A673 (cell line): ENCODE measurements at regions not wholly inside any gene's neighbourhood (a gene's known extent, or its start where the extent isn't known, plus 50 kb on each side); places are given as distances from the start of the nearest gene placed in this dataset.

Source experiments
- EZH2 ChIP-seq: fragments of 200-600 bp; sonication (generic); IDR thresholded peaks from 2 replicates; pipeline ENCODE4 v1.6.1; 2017; ENCODE audit warnings: borderline replicate concordance, low read depth, mild to moderate bottlenecking, mixed read lengths, antibody characterized with exemption, low read length; ENCODE audit not compliant: poor library complexity, severe bottlenecking
- TF ChIP-seq, protein P1 (sequence below): fragments of 300-800, 200-600 bp; sonication (generic); conservative IDR thresholded peaks from 2 replicates; pipeline ENCODE4 v1.5.1; 2017; ENCODE audit warnings: low read depth, mild to moderate bottlenecking, antibody characterized with exemption, low read length, moderate library complexity, mixed read lengths

DNA sequence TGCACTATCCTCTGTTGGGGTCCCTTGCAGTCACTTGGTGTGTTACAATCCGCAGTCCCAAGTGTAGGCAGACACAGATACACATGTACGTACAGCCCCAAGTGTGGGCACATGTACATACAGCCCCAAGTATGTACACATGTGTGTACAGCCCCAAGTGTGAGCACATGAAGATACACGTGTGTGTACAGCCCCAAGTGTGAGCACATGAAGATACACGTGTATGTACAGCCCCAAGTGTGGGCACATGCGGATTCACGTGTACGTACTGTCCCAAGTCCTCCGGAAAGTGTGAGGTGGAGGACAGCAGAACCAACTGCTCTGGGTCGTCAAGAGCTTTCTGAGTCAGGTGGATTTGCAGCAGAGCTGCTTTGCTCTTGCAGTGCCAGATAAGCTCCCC, 440.0 kb downstream of the ZNF516 start:
- TF ChIP-seq, protein P1, sequence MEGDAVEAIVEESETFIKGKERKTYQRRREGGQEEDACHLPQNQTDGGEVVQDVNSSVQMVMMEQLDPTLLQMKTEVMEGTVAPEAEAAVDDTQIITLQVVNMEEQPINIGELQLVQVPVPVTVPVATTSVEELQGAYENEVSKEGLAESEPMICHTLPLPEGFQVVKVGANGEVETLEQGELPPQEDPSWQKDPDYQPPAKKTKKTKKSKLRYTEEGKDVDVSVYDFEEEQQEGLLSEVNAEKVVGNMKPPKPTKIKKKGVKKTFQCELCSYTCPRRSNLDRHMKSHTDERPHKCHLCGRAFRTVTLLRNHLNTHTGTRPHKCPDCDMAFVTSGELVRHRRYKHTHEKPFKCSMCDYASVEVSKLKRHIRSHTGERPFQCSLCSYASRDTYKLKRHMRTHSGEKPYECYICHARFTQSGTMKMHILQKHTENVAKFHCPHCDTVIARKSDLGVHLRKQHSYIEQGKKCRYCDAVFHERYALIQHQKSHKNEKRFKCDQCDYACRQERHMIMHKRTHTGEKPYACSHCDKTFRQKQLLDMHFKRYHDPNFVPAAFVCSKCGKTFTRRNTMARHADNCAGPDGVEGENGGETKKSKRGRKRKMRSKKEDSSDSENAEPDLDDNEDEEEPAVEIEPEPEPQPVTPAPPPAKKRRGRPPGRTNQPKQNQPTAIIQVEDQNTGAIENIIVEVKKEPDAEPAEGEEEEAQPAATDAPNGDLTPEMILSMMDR: no peak
- TF ChIP-seq EZH2: no peak
